Progenitor cell of endocrine pancreas (in vitro differentiated cells): ENCODE measurements at regions not wholly inside any gene's neighbourhood (a gene's known extent, or its start where the extent isn't known, plus 50 kb on each side); places are given as distances from the start of the nearest gene placed in this dataset.

ENCODE experiments used
- DNase-seq: peaks from one replicate; pipeline ENCODE4 v3.0.0; 2021; ENCODE audit warnings: low spot score; ENCODE audit not compliant: unreplicated experiment
- H3K27ac Mint-ChIP-seq: 2 replicates; pipeline ENCODE4 v1.8.0; 2021; ENCODE audit warnings: mild to moderate bottlenecking, moderate library complexity, mixed read lengths
- H3K27me3 Mint-ChIP-seq: 2 replicates; pipeline ENCODE4 v1.8.0; 2021; ENCODE audit warnings: mixed read lengths
- H3K36me3 Mint-ChIP-seq: 2 replicates; pipeline ENCODE4 v1.8.0; 2022; ENCODE audit warnings: mixed read lengths; ENCODE audit not compliant: insufficient read depth
- H3K4me1 Mint-ChIP-seq: 2 replicates; pipeline ENCODE4 v1.8.0; 2021; ENCODE audit warnings: low read depth, mixed read lengths
- H3K4me3 Mint-ChIP-seq: 2 replicates; pipeline ENCODE4 v1.8.0; 2021; ENCODE audit warnings: low read depth, mild to moderate bottlenecking, moderate library complexity, mixed read lengths
- H3K9me3 Mint-ChIP-seq: 2 replicates; pipeline ENCODE4 v1.8.0; 2021; ENCODE audit warnings: low read depth, mixed read lengths
- CTCF ChIP-seq: fragments of 200-600 bp; sonication (generic); IDR thresholded peaks from one replicate; pipeline ENCODE4 v1.5.0; 2021; ENCODE audit warnings: antibody characterized with exemption, mild to moderate bottlenecking; ENCODE audit not compliant: unreplicated experiment

DNA sequence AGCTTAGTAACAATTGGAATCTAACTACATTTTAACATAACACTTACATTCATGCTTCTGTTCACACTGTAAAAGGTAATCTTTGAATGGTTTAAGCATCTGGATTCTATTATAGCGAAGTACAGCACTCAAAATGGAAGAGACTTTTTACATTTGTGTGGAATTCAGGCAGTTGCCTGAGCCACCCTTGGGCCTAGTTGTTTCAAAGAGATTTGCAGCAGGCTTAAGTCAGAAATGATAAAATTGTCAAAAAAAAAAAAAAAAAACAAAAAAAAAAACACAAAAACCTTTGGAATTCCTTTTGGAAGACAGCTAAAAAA lies 199.9 kb downstream of the LYPLAL1 start:
- TF ChIP-seq CTCF, result no peak
- peaks cover 6% of the 10 kb centered on the region for H3K4me1 Mint-ChIP-seq
- DNase-seq, result no peak
- H3K4me3 Mint-ChIP-seq, result no peak overlapping the region
- peaks cover 4% of the 10 kb centered on the region for H3K9me3 Mint-ChIP-seq
- H3K27ac Mint-ChIP-seq, result no peak overlapping the region
- no peaks in the 10 kb centered on the region for H3K36me3 Mint-ChIP-seq
- no peaks in the 10 kb centered on the region for H3K27me3 Mint-ChIP-seq

DNA sequence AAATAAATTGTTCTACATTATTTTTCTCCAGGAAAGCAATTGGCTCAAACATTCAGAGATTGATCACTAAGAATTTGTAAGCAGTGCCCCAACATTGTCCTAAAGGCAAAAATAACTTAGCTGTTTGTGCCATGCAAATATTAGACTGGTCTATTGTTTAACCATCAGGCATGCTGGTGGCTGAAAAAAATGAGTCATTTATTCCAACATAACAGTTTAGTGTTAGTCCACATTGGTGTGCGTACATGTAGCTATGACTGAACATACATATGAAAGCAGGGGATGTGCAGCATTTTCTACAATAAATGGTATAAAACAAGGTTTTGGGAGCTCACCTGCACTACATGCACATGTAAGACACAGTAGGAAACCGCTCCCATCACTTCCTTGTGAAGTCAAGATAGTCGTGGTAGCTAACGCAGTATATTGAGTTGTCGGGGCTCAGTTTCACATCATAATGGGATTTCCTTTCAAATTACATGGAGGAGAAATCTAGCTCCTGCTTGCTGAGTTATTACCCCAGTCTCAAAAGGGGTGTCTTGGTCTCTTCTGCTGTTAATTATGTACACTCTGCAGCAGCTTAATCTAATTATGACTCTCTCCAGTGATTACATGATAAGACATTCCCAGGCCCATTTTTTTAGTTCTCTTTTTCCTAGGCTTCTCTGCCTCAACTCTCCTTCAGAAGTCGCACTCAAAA lies 199.4 kb downstream of the LYPLAL1 start:
- Mint-ChIP-seq H3K36me3 (no peaks in the 10 kb centered on the region), H3K27me3 (no peaks in the 10 kb centered on the region), H3K4me3 (no peak overlapping the region), H3K4me1 (peaks cover 6% of the 10 kb centered on the region), H3K9me3 (peaks cover 4% of the 10 kb centered on the region), H3K27ac (no peak overlapping the region)
- TF ChIP-seq CTCF, result no peak
- no peak for DNase-seq

GRCh38 chr1:219371471-219371870 lies 197.8 kb downstream of the LYPLAL1 start:
- Mint-ChIP-seq H3K4me3 (no peak overlapping the region), H3K27ac (no peak overlapping the region), H3K36me3 (no peaks in the 10 kb centered on the region), H3K4me1 (peaks cover 8% of the 10 kb centered on the region), H3K27me3 (no peaks in the 10 kb centered on the region), H3K9me3 (no peaks in the 10 kb centered on the region)
- TF ChIP-seq CTCF, result no peak
- DNase-seq, result no peak

GRCh38 chr1:219367496-219367895 lies 193.8 kb downstream of the LYPLAL1 start:
- no peak for DNase-seq
- TF ChIP-seq CTCF, result no peak
- H3K27ac Mint-ChIP-seq, result no peak overlapping the region
- H3K27me3 Mint-ChIP-seq, result no peaks in the 10 kb centered on the region
- H3K9me3 Mint-ChIP-seq, result no peaks in the 10 kb centered on the region
- peaks cover 4% of the 10 kb centered on the region for H3K4me1 Mint-ChIP-seq
- H3K4me3 Mint-ChIP-seq, result no peak overlapping the region
- H3K36me3 Mint-ChIP-seq, result no peaks in the 10 kb centered on the region

DNA sequence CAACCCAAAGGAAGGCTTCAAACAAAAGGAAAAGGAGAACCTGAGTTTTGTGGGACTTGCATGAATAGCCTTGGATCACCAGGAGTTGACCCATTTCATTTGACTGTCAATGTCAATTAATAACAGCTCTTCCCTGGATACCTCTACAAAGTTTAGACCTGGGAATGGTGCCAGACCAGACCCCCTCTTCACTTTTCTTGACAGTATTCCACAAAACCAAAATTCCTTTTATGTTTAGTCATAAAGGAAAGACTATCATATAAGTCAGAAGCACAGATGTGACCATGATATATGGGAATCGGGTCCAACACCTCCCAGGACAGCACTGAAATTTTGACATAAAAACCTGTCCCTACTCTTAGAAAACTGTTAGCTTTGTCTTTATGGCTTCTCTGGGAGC lies 191.8 kb downstream of the LYPLAL1 start:
- no peak overlapping the region for H3K27ac Mint-ChIP-seq
- H3K9me3 Mint-ChIP-seq, result no peaks in the 10 kb centered on the region
- peaks cover 4% of the 10 kb centered on the region for H3K4me1 Mint-ChIP-seq
- no peaks in the 10 kb centered on the region for H3K36me3 Mint-ChIP-seq
- no peak for DNase-seq
- no peak overlapping the region for H3K4me3 Mint-ChIP-seq
- no peak for TF ChIP-seq CTCF
- H3K27me3 Mint-ChIP-seq, result no peaks in the 10 kb centered on the region
